Neural cell (in vitro differentiated cells): ENCODE measurements at regions not wholly inside any gene's neighbourhood (a gene's known extent, or its start where the extent isn't known, plus 50 kb on each side); places are given as distances from the start of the nearest gene placed in this dataset.

Experiments used
- EP300 ChIP-seq: fragments of 450-650 bp; conservative IDR thresholded peaks from 2 replicates; pipeline ENCODE4 v1.6.1; 2014; ENCODE audit warnings: antibody characterized with exemption, mild to moderate bottlenecking, moderate library complexity; ENCODE audit not compliant: poor library complexity, severe bottlenecking
- EZH2 ChIP-seq: fragments of 200-600, 300-800 bp; shearing (Covaris generic), sonication (generic); IDR thresholded peaks from 2 replicates; pipeline ENCODE4 v1.6.1; 2014; ENCODE audit warnings: antibody characterized with exemption, low read length, borderline replicate concordance, mild to moderate bottlenecking; ENCODE audit not compliant: insufficient read depth, poor library complexity, severe bottlenecking
- MXI1 ChIP-seq: fragments of 450-650 bp; conservative IDR thresholded peaks from 2 replicates; pipeline ENCODE4 v1.6.1; 2014; ENCODE audit warnings: antibody characterized with exemption, mild to moderate bottlenecking; ENCODE audit not compliant: poor library complexity, severe bottlenecking
- POLR2AphosphoS5 ChIP-seq: IDR thresholded peaks from 2 replicates; pipeline ENCODE4 v1.6.1; 2012
- RAD21 ChIP-seq: fragments of 450-650 bp; conservative IDR thresholded peaks from 2 replicates; pipeline ENCODE4 v1.6.1; 2014; ENCODE audit warnings: antibody characterized with exemption, mild to moderate bottlenecking, moderate library complexity
- SMC3 ChIP-seq: fragments of 450-650 bp; conservative IDR thresholded peaks from 2 replicates; pipeline ENCODE4 v1.6.1; 2014; ENCODE audit warnings: antibody characterized with exemption, mild to moderate bottlenecking, moderate library complexity; ENCODE audit not compliant: poor library complexity
- TAF1 ChIP-seq: IDR thresholded peaks from 2 replicates; pipeline ENCODE4 v1.6.1; 2012; ENCODE audit warnings: low read depth
- TF ChIP-seq, protein P1 (sequence below): fragments of 450-650 bp; IDR thresholded peaks from 2 replicates; pipeline ENCODE4 v1.5.1; 2014; ENCODE audit warnings: antibody characterized with exemption, mild to moderate bottlenecking, moderate library complexity; ENCODE audit not compliant: poor library complexity, severe bottlenecking
- TF ChIP-seq, protein P2 (sequence below): IDR thresholded peaks from 2 replicates; pipeline ENCODE4 v1.6.1; 2012; ENCODE audit warnings: borderline replicate concordance

DNA sequence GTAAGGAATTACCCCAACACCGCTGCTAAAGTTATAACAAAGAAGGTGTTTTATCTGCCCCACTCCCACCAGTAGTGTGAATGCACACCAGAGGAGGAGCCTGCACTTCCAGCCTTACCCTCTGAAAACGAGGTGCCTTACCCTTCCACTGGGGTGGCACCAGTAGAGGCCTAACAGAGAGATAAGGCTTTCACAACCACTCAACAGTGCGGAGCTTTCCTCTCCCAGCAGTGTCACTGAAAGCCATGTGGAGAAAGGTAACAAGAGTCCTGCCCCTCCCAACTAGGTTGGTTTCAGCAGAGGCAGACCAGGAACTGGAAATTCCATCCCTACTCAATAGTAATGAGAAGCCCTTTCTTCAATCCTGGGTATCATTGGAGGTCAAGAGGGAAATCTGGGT lies 539.2 kb downstream of the VGLL3 start:
- TF ChIP-seq, protein P1, sequence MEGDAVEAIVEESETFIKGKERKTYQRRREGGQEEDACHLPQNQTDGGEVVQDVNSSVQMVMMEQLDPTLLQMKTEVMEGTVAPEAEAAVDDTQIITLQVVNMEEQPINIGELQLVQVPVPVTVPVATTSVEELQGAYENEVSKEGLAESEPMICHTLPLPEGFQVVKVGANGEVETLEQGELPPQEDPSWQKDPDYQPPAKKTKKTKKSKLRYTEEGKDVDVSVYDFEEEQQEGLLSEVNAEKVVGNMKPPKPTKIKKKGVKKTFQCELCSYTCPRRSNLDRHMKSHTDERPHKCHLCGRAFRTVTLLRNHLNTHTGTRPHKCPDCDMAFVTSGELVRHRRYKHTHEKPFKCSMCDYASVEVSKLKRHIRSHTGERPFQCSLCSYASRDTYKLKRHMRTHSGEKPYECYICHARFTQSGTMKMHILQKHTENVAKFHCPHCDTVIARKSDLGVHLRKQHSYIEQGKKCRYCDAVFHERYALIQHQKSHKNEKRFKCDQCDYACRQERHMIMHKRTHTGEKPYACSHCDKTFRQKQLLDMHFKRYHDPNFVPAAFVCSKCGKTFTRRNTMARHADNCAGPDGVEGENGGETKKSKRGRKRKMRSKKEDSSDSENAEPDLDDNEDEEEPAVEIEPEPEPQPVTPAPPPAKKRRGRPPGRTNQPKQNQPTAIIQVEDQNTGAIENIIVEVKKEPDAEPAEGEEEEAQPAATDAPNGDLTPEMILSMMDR = no peak
- no peak for TF ChIP-seq SMC3
- TF ChIP-seq EZH2 = no peak
- TF ChIP-seq, protein P2, sequence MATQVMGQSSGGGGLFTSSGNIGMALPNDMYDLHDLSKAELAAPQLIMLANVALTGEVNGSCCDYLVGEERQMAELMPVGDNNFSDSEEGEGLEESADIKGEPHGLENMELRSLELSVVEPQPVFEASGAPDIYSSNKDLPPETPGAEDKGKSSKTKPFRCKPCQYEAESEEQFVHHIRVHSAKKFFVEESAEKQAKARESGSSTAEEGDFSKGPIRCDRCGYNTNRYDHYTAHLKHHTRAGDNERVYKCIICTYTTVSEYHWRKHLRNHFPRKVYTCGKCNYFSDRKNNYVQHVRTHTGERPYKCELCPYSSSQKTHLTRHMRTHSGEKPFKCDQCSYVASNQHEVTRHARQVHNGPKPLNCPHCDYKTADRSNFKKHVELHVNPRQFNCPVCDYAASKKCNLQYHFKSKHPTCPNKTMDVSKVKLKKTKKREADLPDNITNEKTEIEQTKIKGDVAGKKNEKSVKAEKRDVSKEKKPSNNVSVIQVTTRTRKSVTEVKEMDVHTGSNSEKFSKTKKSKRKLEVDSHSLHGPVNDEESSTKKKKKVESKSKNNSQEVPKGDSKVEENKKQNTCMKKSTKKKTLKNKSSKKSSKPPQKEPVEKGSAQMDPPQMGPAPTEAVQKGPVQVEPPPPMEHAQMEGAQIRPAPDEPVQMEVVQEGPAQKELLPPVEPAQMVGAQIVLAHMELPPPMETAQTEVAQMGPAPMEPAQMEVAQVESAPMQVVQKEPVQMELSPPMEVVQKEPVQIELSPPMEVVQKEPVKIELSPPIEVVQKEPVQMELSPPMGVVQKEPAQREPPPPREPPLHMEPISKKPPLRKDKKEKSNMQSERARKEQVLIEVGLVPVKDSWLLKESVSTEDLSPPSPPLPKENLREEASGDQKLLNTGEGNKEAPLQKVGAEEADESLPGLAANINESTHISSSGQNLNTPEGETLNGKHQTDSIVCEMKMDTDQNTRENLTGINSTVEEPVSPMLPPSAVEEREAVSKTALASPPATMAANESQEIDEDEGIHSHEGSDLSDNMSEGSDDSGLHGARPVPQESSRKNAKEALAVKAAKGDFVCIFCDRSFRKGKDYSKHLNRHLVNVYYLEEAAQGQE = no peak
- TF ChIP-seq TAF1 = no peak
- TF ChIP-seq EP300 = no peak
- no peak for TF ChIP-seq RAD21
- no peak for TF ChIP-seq POLR2AphosphoS5
- TF ChIP-seq MXI1 = no peak
